ENCODE measurements at regions not wholly inside any gene's neighbourhood (a gene's known extent, or its start where the extent isn't known, plus 50 kb on each side); places are given as distances from the start of the nearest gene placed in this dataset.

GRCh38 chr1:183733715-183734114 is 71.2 kb upstream of the RGL1 start:
- Histone ChIP-seq H3K4me2 (no peak overlapping the region), H3F3A (replicated peaks; ENCODE audit: low read depth) (no peaks in the 10 kb centered on the region), H3K27me3 (ENCODE audit: insufficient read depth) (no peaks in the 10 kb centered on the region), H2AFZ (no peak overlapping the region), H4K20me1 (replicated peaks; ENCODE audit: insufficient read depth) (no peaks in the 10 kb centered on the region), H3K9me2 (ENCODE audit: insufficient read depth) (no peaks in the 10 kb centered on the region), H3K27ac (ENCODE audit: low read depth) (no peak overlapping the region), H3K79me2 (replicated peaks; ENCODE audit: insufficient read depth) (no peaks in the 10 kb centered on the region), H3K4me3 (no peak overlapping the region), H3K36me3 (ENCODE audit: insufficient read depth) (no peaks in the 10 kb centered on the region), H3K4me1 (ENCODE audit: insufficient read depth) (peaks cover 10% of the 10 kb centered on the region)
- no peak for ATAC-seq
- H3K9me3 Mint-ChIP-seq: no peaks in the 10 kb centered on the region
- peaks cover 1% of the 10 kb centered on the region for H3K27me3 Mint-ChIP-seq (ENCODE audit: insufficient read depth, low read depth, poor library complexity)
- no peaks in the 10 kb centered on the region for H3K36me3 Mint-ChIP-seq (ENCODE audit: low read depth)
- H3K4me3 Mint-ChIP-seq: no peak overlapping the region
- H3K27ac Mint-ChIP-seq: no peak overlapping the region
- no peak for TF ChIP-seq JUNB (IDR thresholded peaks at IDR 0.05; ENCODE audit: unreplicated experiment)
- TF ChIP-seq ZNF114 (CRISPR knock-in tag; IDR thresholded peaks at IDR 0.05): no peak
- TF ChIP-seq ZNF462 (CRISPR knock-in tag; IDR thresholded peaks at IDR 0.05): no peak
- TF ChIP-seq EZH2 (IDR thresholded peaks at IDR 0.05; ENCODE audit: low read depth, unreplicated experiment): no peak
- DNase-seq (ENCODE audit: low spot score): no peak
- peaks cover 20% of the 10 kb centered on the region; the same call in 2 of the 3 replicates for H3K4me1 Mint-ChIP-seq

GRCh38 chr1:183732236-183732880 is 72.6 kb upstream of the RGL1 start:
- Histone ChIP-seq H3F3A (replicated peaks; ENCODE audit: low read depth) (no peaks in the 10 kb centered on the region), H3K79me2 (replicated peaks; ENCODE audit: insufficient read depth) (no peaks in the 10 kb centered on the region), H3K27ac (ENCODE audit: low read depth) (no peak overlapping the region), H3K4me3 (no peak overlapping the region), H3K9me2 (ENCODE audit: insufficient read depth) (no peaks in the 10 kb centered on the region), H2AFZ (no peak overlapping the region), H3K4me1 (ENCODE audit: insufficient read depth) (peaks cover 10% of the 10 kb centered on the region), H3K4me2 (no peak overlapping the region), H3K27me3 (ENCODE audit: insufficient read depth) (no peaks in the 10 kb centered on the region), H3K36me3 (ENCODE audit: insufficient read depth) (no peaks in the 10 kb centered on the region), H4K20me1 (replicated peaks; ENCODE audit: insufficient read depth) (no peaks in the 10 kb centered on the region)
- DNase-seq (ENCODE audit: low spot score): no peak
- H3K36me3 Mint-ChIP-seq (ENCODE audit: low read depth): no peaks in the 10 kb centered on the region
- H3K27ac Mint-ChIP-seq: no peak overlapping the region
- peaks cover 20% of the 10 kb centered on the region; the same call in 2 of the 3 replicates for H3K4me1 Mint-ChIP-seq
- no peak for ATAC-seq
- no peaks in the 10 kb centered on the region for H3K9me3 Mint-ChIP-seq
- H3K4me3 Mint-ChIP-seq: no peak overlapping the region
- no peaks in the 10 kb centered on the region for H3K27me3 Mint-ChIP-seq (ENCODE audit: insufficient read depth, low read depth, poor library complexity)
- TF ChIP-seq EZH2phosphoT487 (IDR thresholded peaks at IDR 0.05; ENCODE audit: unreplicated experiment): no peak
- TF ChIP-seq EZH2 (IDR thresholded peaks at IDR 0.05; ENCODE audit: low read depth, unreplicated experiment): no peak
- TF ChIP-seq CTCF (conservative IDR thresholded peaks at IDR 0.05; ENCODE audit: low read depth in 2 of 2): no peak
- TF ChIP-seq ZNF331 (CRISPR knock-in tag; IDR thresholded peaks at IDR 0.05; ENCODE audit: low read depth): no peak
- no peak for TF ChIP-seq NANOG (IDR thresholded peaks at IDR 0.05; ENCODE audit: borderline replicate concordance)
- TF ChIP-seq CREB1 (CRISPR knock-in tag; IDR thresholded peaks at IDR 0.05; ENCODE audit: low read depth): no peak

Data from GM23338 (cell line).